Small intestine (tissue), 7 donors: ENCODE measurements at regions not wholly inside any gene's neighbourhood (a gene's known extent, or its start where the extent isn't known, plus 50 kb on each side); places are given as distances from the start of the nearest gene placed in this dataset.
A peak's percentile ranks its signal among the peaks of the same experiment; 100 is the strongest.

Experiments used
- DNase-seq, 2 donors: peaks; one replicate each; pipeline versions ENCODE4 v3.0.0 to v3.0.0-alpha.2; 2013
- FAIRE-seq: peaks from 2 replicates; lab custom pipeline; 2012; peaks lifted over from hg19 to GRCh38; lab: Jason Lieb, UNC
- H3K27ac ChIP-seq, 3 donors: one replicate each; pipeline ENCODE4 v1.5.1; 2013; ENCODE audit warnings: low read length in 2 of 3, mild to moderate bottlenecking in 2 of 3, control low read depth in 1 of 3, inconsistent platforms in 1 of 3, low read depth in 1 of 3, moderate library complexity in 1 of 3
- H3K27me3 ChIP-seq, 3 donors: one replicate each; pipeline ENCODE4 v1.6.1; 2013; ENCODE audit warnings: low read length in 3 of 3, inconsistent platforms in 1 of 3; ENCODE audit not compliant: control insufficient read depth in 3 of 3, insufficient read depth in 3 of 3
- H3K36me3 ChIP-seq, 3 donors: one replicate each; pipeline ENCODE4 v1.6.1; 2013; ENCODE audit warnings: low read length in 3 of 3, inconsistent platforms in 1 of 3, low read depth in 1 of 3, mild to moderate bottlenecking in 1 of 3, moderate library complexity in 1 of 3; ENCODE audit not compliant: control insufficient read depth in 3 of 3, insufficient read depth in 2 of 3
- H3K4me1 ChIP-seq, 3 donors: one replicate each; pipeline ENCODE4 v1.6.1; 2013; ENCODE audit warnings: low read length in 2 of 3, inconsistent platforms in 1 of 3, low read depth in 1 of 3, mild to moderate bottlenecking in 1 of 3, moderate library complexity in 1 of 3; ENCODE audit not compliant: control insufficient read depth in 3 of 3, insufficient read depth in 2 of 3
- H3K4me3 ChIP-seq, 3 donors: one replicate each; pipeline ENCODE4 v1.5.1; 2013; ENCODE audit warnings: low read length in 3 of 3, control low read depth in 1 of 3, inconsistent platforms in 1 of 3, low read depth in 1 of 3, mild to moderate bottlenecking in 1 of 3, moderate library complexity in 1 of 3
- H3K9me3 ChIP-seq, 2 donors: one replicate each; pipeline ENCODE4 v1.6.1; 2013; ENCODE audit warnings: low read depth in 1 of 2, low read length in 1 of 2; ENCODE audit not compliant: control insufficient read depth in 2 of 2, insufficient read depth in 1 of 2
- WGBS, 3 donors: extraction: QIAGEN DNeasy Blood & Tissue Kit; methylation state at CpG; one replicate each; pipeline ENCODE4 v1.1.7; 2013; 5-methylcytosine and 5-hydroxymethylcytosine counted together
- donor health status: healthy with polysubstance abuse.
- donor health status: control.
- donor health status: control.
- donor health status: Bipolar disorder and iron deficiency.
- donor health status: healthy.

GRCh38 chr3:151985787-151986430 is 112.5 kb downstream of the SUCNR1 start:
- peak; percentile 41 to 45 for DNase-seq
- no peak for FAIRE-seq
- peak overlapping the region in 1 of 3 donors; percentile 23 for H3K27ac ChIP-seq
- 29 to 68% (median 33%) methylated on average over 2 of the region's 2 CpGs for WGBS, 3 donors
- peaks cover 0 to 2% (median 0%) of the 10 kb centered on the region in 3 donors for H3K4me1 ChIP-seq
- no peaks in the 10 kb centered on the region for H3K9me3 ChIP-seq
- H3K36me3 ChIP-seq: no peaks in the 10 kb centered on the region
- no peak overlapping the region for H3K4me3 ChIP-seq
- peaks cover 0 to 1% (median 0%) of the 10 kb centered on the region in 3 donors for H3K27me3 ChIP-seq

- peaks cover 0 to 17% (median 0%) of the 10 kb centered on the region in 3 donors for H3K4me1 ChIP-seq
Observed at GRCh38 chr3:151987893-151988292, 114.5 kb downstream of the SUCNR1 start.

GRCh38 chr3:151989621-151990020 is 116.2 kb downstream of the SUCNR1 start:
- H3K27ac ChIP-seq: no peak overlapping the region
- no peak overlapping the region for H3K4me3 ChIP-seq
- DNase-seq (no peak), FAIRE-seq (no peak)
- no peaks in the 10 kb centered on the region for H3K9me3 ChIP-seq
- H3K36me3 ChIP-seq: no peaks in the 10 kb centered on the region
- H3K4me1 ChIP-seq: peaks cover 0 to 22% (median 0%) of the 10 kb centered on the region in 3 donors
- H3K27me3 ChIP-seq: no peaks in the 10 kb centered on the region

More at GRCh38 chr3:151987893-151988292, 114.5 kb downstream of the SUCNR1 start:
- Histone ChIP-seq H3K27me3 (no peaks in the 10 kb centered on the region), H3K9me3 (no peaks in the 10 kb centered on the region), H3K27ac (no peak overlapping the region), H3K4me3 (no peak overlapping the region), H3K36me3 (no peaks in the 10 kb centered on the region)
- no peak for DNase-seq
- no peak for FAIRE-seq
- WGBS, 3 donors: 90 to 94% (median 92%) methylated on average over 1 of the region's 1 CpG

DNA sequence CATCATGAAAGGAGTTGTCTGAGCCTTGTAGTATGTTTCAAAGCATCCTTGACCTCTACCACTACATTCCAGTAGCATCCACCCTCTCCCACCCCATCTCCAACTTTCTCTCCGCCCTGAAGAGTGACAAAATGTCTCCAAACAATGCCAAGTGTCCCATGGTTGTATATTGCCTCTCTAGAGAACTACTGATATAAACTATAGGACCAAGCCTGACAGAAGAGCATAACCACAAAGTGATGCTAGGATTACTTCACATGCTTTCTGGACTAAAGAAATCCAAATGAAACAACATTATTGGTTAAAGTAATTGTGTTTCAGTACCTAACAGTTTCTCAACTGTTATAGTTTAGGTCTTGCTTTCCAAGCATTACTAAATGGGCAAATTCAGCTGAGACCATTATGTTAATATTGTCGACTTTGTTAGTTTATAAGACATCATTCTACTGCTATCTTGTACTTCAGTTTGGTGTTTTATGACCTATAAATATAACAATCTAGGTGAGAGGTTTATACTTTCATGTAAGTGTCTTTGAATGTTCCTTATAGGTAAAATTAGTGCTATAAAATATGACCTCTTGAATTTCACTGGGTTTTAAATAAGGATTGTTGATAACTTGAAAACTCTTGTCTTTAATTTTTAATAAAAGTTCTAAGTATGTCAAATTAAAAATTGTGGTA is 117.4 kb downstream of the SUCNR1 start:
- no peak for DNase-seq
- Histone ChIP-seq H3K9me3 (no peaks in the 10 kb centered on the region), H3K4me3 (no peak overlapping the region), H3K27me3 (no peaks in the 10 kb centered on the region), H3K27ac (no peak overlapping the region), H3K36me3 (no peaks in the 10 kb centered on the region), H3K4me1 (peaks cover 0 to 22% (median 0%) of the 10 kb centered on the region in 3 donors)
- 26 to 54% (median 31%) methylated on average over 2 of the region's 2 CpGs for WGBS, 3 donors
- FAIRE-seq: peak; percentile 82

DNA sequence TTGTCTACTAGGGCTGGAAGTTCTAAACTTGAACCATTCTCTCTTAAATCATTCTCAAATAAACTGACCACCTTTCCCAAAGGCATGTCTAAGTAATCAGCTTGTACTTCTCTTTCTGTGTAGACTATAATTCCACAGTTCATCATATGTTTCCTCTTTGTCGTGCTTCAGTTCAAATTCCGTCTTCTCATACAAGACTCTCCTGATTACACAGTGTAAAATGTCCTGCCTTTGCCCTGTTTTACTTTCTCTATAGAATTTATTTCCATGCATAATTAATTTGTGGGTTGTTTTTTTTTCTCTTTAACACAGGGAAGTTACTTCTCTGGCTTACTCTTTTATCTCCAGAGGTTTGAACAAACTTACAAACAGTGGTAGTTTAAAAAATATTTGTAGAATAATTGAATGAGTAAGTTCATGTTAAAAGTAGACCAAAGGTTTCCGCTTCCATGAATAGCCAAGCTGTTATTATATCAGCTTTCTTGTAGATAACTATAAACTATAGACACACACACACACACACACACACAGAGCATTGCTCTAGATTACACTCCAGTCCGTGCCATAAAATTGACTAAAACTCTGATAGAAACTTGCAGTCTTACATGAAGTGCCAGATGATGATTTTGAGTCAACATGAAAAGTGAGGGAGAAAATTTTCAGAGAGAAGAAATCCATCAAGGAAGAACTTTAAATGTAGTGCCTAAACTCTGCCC is 119.0 kb downstream of the SUCNR1 start:
- 19 to 57% (median 33%) methylated on average over 4 of the region's 4 CpGs for WGBS, 3 donors
- FAIRE-seq: no peak
- DNase-seq: peak; percentile 55 to 62
- Histone ChIP-seq H3K27me3 (no peaks in the 10 kb centered on the region), H3K4me3 (no peak overlapping the region), H3K9me3 (no peaks in the 10 kb centered on the region), H3K4me1 (peaks cover 0 to 25% (median 0%) of the 10 kb centered on the region in 3 donors), H3K36me3 (no peaks in the 10 kb centered on the region), H3K27ac (peak overlapping the region in 1 of 3 donors; percentile 59)

- Histone ChIP-seq H3K27ac (no peak overlapping the region), H3K36me3 (no peaks in the 10 kb centered on the region), H3K4me1 (peaks cover 0 to 25% (median 0%) of the 10 kb centered on the region in 3 donors), H3K27me3 (no peaks in the 10 kb centered on the region), H3K4me3 (no peak overlapping the region), H3K9me3 (no peaks in the 10 kb centered on the region)
- no peak for DNase-seq
- FAIRE-seq: no peak
- 71 to 94% (median 90%) methylated on average over 1 of the region's 1 CpG for WGBS, 3 donors
Observed at GRCh38 chr3:151995091-151995490, 121.6 kb downstream of the SUCNR1 start.

DNA sequence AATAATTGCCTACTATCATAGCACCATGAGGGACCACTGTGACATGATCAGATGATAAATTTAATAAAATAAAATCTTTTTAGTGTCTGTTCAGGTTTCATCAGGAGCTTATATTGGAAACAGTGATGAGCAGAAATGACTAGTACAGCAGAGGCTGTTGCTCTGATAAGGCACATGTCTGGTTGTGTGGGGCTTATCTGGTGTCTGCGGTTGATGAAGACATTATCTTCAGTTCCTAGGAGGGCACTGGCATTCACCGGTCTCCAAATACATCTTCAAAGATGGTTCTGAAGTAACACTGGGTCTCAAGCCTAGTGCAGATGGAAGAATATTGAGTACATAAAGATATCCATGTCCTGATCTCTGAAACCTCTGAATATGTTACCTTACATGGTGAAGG is 125.3 kb downstream of the SUCNR1 start:
- Histone ChIP-seq H3K9me3 (no peaks in the 10 kb centered on the region), H3K4me1 (peaks cover 0 to 5% (median 0%) of the 10 kb centered on the region in 3 donors), H3K36me3 (no peaks in the 10 kb centered on the region), H3K4me3 (no peak overlapping the region), H3K27ac (no peak overlapping the region), H3K27me3 (no peaks in the 10 kb centered on the region)
- FAIRE-seq (no peak), DNase-seq (no peak)
- WGBS, 3 donors: 93 to 100% (median 94%) methylated on average over 2 of the region's 2 CpGs

DNA sequence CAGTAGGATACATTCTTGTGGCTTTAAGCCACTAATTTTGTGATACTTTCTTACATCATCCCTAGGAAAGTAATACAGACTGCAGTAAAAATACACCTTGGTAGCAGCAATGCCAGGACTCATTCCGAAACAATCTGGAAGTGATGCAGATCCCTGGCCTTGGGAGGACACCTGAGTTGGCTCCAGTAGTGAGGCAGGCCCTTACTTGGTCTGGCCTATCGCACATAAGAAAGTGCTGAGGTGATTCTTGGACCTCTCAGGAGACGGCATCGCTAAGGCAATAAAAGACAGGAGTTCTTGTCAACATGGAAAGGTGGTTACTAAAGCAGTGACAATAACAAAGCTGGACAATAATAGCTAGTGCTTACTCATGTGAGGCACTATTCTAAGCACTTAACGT is 126.5 kb downstream of the SUCNR1 start:
- no peaks in the 10 kb centered on the region for H3K27me3 ChIP-seq
- 69 to 82% (median 70%) methylated on average over 5 of the region's 5 CpGs for WGBS, 3 donors
- H3K27ac ChIP-seq: no peak overlapping the region
- FAIRE-seq: no peak
- no peaks in the 10 kb centered on the region for H3K36me3 ChIP-seq
- DNase-seq: peak in 1 of 2 donors; percentile 26
- peaks cover 0 to 5% (median 0%) of the 10 kb centered on the region in 3 donors for H3K4me1 ChIP-seq
- no peaks in the 10 kb centered on the region for H3K9me3 ChIP-seq
- H3K4me3 ChIP-seq: no peak overlapping the region
